ENCODE measurements at regions not wholly inside any gene's neighbourhood (a gene's known extent, or its start where the extent isn't known, plus 50 kb on each side); places are given as distances from the start of the nearest gene placed in this dataset.

- TF ChIP-seq TAF1 (IDR thresholded peaks at IDR 0.05; ENCODE audit: borderline replicate concordance, low read depth, low read length) (no peak), POLR2A (IDR thresholded peaks at IDR 0.05; ENCODE audit: low read depth, low read length) (no peak), POLR2AphosphoS5 (IDR thresholded peaks at IDR 0.05; ENCODE audit: low read depth, low read length) (no peak)
Observed at GRCh38 chr3:55333046-55333445, 154.1 kb downstream of the WNT5A start.
